Uterus (tissue), 3 donors: ENCODE measurements at regions not wholly inside any gene's neighbourhood (a gene's known extent, or its start where the extent isn't known, plus 50 kb on each side); places are given as distances from the start of the nearest gene placed in this dataset.
"Not testable (repeated sequence)": the region's sequence is repeated elsewhere in the genome, so short reads cannot be mapped to it uniquely, and the experiment has no call there.

Experiments used
- DNase-seq, 2 donors: peaks; one replicate each; pipeline ENCODE4 v3.0.0-alpha.2; 2019 to 2020
- H3K27ac ChIP-seq, 2 donors: fragments of 200-600 bp; sonication (generic); 1 replicate in 1 of 2; 2 replicates in 1 of 2; pipeline ENCODE4 v1.5.1; 2016 to 2018
- H3K27me3 ChIP-seq, 2 donors: fragments of 200-600 bp; sonication (generic); one replicate each; pipeline ENCODE4 v1.5.1; 2018 to 2019; ENCODE audit warnings: control low read depth in 1 of 2
- H3K36me3 ChIP-seq, 2 donors: fragments of 200-600 bp; sonication (generic); one replicate each; pipeline ENCODE4 v1.5.1; 2019; ENCODE audit warnings: control low read depth in 1 of 2
- H3K4me1 ChIP-seq, 2 donors: fragments of 200-600 bp; sonication (generic); one replicate each; pipeline ENCODE4 v1.5.1; 2018 to 2019; ENCODE audit warnings: control low read depth in 1 of 2
- H3K4me3 ChIP-seq, 2 donors: fragments of 200-600 bp; sonication (generic); 1 replicate in 1 of 2; 2 replicates in 1 of 2; pipeline ENCODE4 v1.5.1; 2018 to 2019; ENCODE audit warnings: mild to moderate bottlenecking in 1 of 2
- H3K9me3 ChIP-seq, 2 donors: fragments of 200-600 bp; sonication (generic); one replicate each; pipeline ENCODE4 v1.5.1; 2019; ENCODE audit warnings: control low read depth in 1 of 2
- CTCF ChIP-seq, 4 experiments: fragments of 200-600 bp in 2 of 4; fragments of 450-650 bp in 2 of 4; sonication (generic) in 2 of 4; IDR thresholded peaks; one replicate each; pipeline ENCODE4 v1.5.1; 2016 to 2019; ENCODE audit warnings: antibody characterized with exemption in 4 of 4, mild to moderate bottlenecking in 2 of 4, moderate library complexity in 1 of 4
- POLR2A ChIP-seq, 2 donors: fragments of 450-650 bp; IDR thresholded peaks; one replicate each; pipeline ENCODE4 v1.6.1; 2016; ENCODE audit warnings: antibody characterized with exemption in 2 of 2, mild to moderate bottlenecking in 1 of 2, moderate library complexity in 1 of 2
- intact Hi-C: fragments of 100-400 bp; cut with DNase I; formaldehyde crosslinking; loops from one replicate; pipeline ENCODE4 v1.15.1; 2023; ENCODE audit warnings: low total_unique reads
- donor health status: DM: yes; HTN: yes; CAD: no.

GRCh38 chr16:46519063-46519462 is 102.1 kb downstream of the SHCBP1 start:
- Histone ChIP-seq H3K4me1 (no peaks in the 10 kb centered on the region), H3K4me3 (no peak overlapping the region), H3K27me3 (no peaks in the 10 kb centered on the region), H3K36me3 (no peaks in the 10 kb centered on the region), H3K9me3 (no peaks in the 10 kb centered on the region), H3K27ac (no peak overlapping the region)
- no peak for DNase-seq
- TF ChIP-seq POLR2A (IDR thresholded peaks at IDR 0.05) = no peak
- no peak for TF ChIP-seq CTCF (IDR thresholded peaks at IDR 0.05)
- intact Hi-C loops = no loop called here

- Histone ChIP-seq H3K27ac (no peak overlapping the region), H3K4me3 (no peak overlapping the region), H3K9me3 (no peaks in the 10 kb centered on the region), H3K27me3 (no peaks in the 10 kb centered on the region), H3K4me1 (no peaks in the 10 kb centered on the region), H3K36me3 (no peaks in the 10 kb centered on the region)
- intact Hi-C loops = no loop called here
- no peak for TF ChIP-seq CTCF (IDR thresholded peaks at IDR 0.05)
- TF ChIP-seq POLR2A (IDR thresholded peaks at IDR 0.05) = no peak
- DNase-seq = no peak
Observed at GRCh38 chr16:46496701-46497100, 124.5 kb downstream of the SHCBP1 start.

GRCh38 chr16:46482895-46483294 is 138.3 kb downstream of the SHCBP1 start:
- H3K4me3 ChIP-seq = no peak overlapping the region

GRCh38 chr16:46466239-46466638 is 154.9 kb downstream of the SHCBP1 start:
- Histone ChIP-seq H3K4me1 (no peaks in the 10 kb centered on the region), H3K36me3 (no peaks in the 10 kb centered on the region), H3K27me3 (no peaks in the 10 kb centered on the region), H3K27ac (no peak overlapping the region), H3K4me3 (no peak overlapping the region), H3K9me3 (no peaks in the 10 kb centered on the region)
- DNase-seq = no peak
- TF ChIP-seq POLR2A (IDR thresholded peaks at IDR 0.05) = no peak
- TF ChIP-seq CTCF (IDR thresholded peaks at IDR 0.05) = no peak
- intact Hi-C loops = no loop called here

More at GRCh38 chr16:46482895-46483294, 138.3 kb downstream of the SHCBP1 start:
- no peaks in the 10 kb centered on the region for H3K27me3 ChIP-seq
- no peaks in the 10 kb centered on the region for H3K4me1 ChIP-seq
- no peaks in the 10 kb centered on the region for H3K9me3 ChIP-seq
- H3K27ac ChIP-seq = no peak overlapping the region
- no peak for TF ChIP-seq CTCF (IDR thresholded peaks at IDR 0.05)
- TF ChIP-seq POLR2A (IDR thresholded peaks at IDR 0.05) = no peak
- DNase-seq = no peak
- no peaks in the 10 kb centered on the region for H3K36me3 ChIP-seq
- intact Hi-C loops = no loop called here

- H3K4me1 ChIP-seq, H3K9me3 ChIP-seq, H3K27ac ChIP-seq, DNase-seq, H3K27me3 ChIP-seq, intact Hi-C loops, H3K4me3 ChIP-seq, H3K36me3 ChIP-seq: not testable (repeated sequence)
Observed at GRCh38 chr16:46454801-46455200, 166.4 kb downstream of the SHCBP1 start.
